ENCODE measurements at regions not wholly inside any gene's neighbourhood (a gene's known extent, or its start where the extent isn't known, plus 50 kb on each side); places are given as distances from the start of the nearest gene placed in this dataset.
"Not testable (repeated sequence)": the region's sequence is repeated elsewhere in the genome, so short reads cannot be mapped to it uniquely, and the experiment has no call there.

DNA sequence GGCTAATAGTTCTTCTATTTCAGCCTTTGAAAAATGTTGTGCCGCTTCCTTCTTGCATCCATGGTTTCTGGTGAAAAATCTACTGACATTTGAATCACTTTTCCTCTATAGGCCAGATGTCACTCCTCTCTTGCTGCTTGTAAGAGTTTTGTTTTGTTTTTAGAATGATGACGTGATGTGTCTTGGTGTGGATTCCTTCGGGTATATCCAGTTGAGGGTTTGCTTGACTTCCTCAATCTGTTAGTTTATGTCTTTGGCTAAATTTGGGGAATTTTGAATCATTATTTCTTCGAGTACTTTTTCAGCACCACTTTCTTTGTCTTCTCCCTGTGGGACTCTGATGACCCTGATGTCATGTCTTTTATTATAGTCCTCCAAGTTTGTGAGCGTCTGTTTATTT is 175.5 kb downstream of the MYLK4 start:
- TF ChIP-seq, protein P1, sequence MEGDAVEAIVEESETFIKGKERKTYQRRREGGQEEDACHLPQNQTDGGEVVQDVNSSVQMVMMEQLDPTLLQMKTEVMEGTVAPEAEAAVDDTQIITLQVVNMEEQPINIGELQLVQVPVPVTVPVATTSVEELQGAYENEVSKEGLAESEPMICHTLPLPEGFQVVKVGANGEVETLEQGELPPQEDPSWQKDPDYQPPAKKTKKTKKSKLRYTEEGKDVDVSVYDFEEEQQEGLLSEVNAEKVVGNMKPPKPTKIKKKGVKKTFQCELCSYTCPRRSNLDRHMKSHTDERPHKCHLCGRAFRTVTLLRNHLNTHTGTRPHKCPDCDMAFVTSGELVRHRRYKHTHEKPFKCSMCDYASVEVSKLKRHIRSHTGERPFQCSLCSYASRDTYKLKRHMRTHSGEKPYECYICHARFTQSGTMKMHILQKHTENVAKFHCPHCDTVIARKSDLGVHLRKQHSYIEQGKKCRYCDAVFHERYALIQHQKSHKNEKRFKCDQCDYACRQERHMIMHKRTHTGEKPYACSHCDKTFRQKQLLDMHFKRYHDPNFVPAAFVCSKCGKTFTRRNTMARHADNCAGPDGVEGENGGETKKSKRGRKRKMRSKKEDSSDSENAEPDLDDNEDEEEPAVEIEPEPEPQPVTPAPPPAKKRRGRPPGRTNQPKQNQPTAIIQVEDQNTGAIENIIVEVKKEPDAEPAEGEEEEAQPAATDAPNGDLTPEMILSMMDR (IDR thresholded peaks at IDR 0.05; ENCODE audit: low read depth, low read length, missing control alignments): no peak
- in situ Hi-C loops (cut with HindIII; ENCODE audit: low pct_ligation_motif_present, low sequenced_read_pairs): no loop called here
- no peak overlapping the region for H3K4me3 ChIP-seq (ENCODE audit: low read depth, low read length)
- DNase-seq: peak; percentile 16
- no peaks in the 10 kb centered on the region for H3K36me3 ChIP-seq (replicated peaks)
- H3K27ac ChIP-seq: no peak overlapping the region
- H3K27me3 ChIP-seq (replicated peaks): no peaks in the 10 kb centered on the region

DNA sequence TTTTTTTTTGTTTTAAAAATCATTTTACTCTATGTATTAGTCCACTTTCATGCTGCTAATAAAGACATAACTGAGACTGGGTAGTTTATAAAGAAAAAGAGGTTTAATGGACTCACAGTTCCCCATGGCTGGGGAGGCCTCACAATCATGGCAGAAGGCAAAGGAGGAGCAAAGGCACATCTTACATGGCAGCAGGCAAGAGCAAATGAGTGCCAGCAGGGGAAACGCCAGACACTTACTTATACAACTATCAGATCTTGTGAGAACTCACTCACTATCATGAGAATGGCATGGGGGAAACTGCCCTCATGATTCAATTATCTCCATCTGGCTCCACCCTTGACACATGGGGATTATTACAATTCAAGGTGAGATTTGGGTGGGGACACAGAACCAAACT is 181.3 kb downstream of the MYLK4 start:
- H3K27me3 ChIP-seq (replicated peaks); DNase-seq; H3K36me3 ChIP-seq (replicated peaks); H3K27ac ChIP-seq; in situ Hi-C loops (cut with HindIII; ENCODE audit: low pct_ligation_motif_present, low sequenced_read_pairs); H3K4me3 ChIP-seq (ENCODE audit: low read depth, low read length): not testable (repeated sequence)

DNA sequence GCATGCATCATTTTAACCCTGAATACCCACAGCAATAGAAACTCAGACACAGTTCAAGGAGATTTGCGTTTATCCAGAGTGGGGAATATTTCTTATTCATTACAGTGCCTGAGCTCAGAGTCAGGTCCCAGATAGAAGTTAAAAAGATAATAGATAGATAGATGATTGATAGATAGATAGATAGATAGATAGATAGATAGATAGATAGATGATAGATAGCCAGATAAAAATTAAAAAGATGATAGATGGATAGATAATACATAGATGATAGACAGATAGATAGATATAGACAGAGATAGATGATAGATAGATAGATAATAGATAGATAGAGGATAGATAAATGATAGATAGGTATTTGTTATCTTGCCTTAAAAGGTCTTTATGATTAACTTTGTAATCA is 184.7 kb downstream of the MYLK4 start:
- Histone ChIP-seq H3K27ac (no peak overlapping the region), H3K27me3 (replicated peaks) (no peaks in the 10 kb centered on the region), H3K36me3 (replicated peaks) (no peaks in the 10 kb centered on the region), H3K4me3 (ENCODE audit: low read depth, low read length) (no peak overlapping the region)
- in situ Hi-C loops (cut with HindIII; ENCODE audit: low pct_ligation_motif_present, low sequenced_read_pairs): no loop called here
- TF ChIP-seq, protein P1 (IDR thresholded peaks at IDR 0.05; ENCODE audit: low read depth, low read length, missing control alignments): no peak
- no peak for DNase-seq

DNA sequence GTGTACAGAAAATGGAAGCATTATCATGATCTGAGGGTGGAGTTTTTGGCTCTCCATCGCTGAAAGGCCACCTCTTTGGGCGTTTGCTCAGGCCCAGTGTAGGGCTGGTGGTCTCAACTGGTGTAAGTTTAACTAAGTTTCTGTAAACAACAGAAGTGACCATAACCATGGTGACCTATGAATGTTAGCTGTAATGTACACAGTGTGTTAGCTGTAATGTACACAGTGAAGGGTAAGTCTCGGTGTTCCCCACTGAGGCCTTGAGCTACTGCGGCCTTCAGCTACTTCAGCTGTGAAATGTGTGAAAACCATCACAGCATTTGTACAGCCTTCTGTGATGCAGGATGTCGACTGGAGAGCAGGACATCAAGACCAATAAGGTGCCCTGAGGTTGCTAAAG is 185.2 kb downstream of the MYLK4 start:
- in situ Hi-C loops (cut with HindIII; ENCODE audit: low pct_ligation_motif_present, low sequenced_read_pairs): no loop called here
- H3K27ac ChIP-seq: no peak overlapping the region
- TF ChIP-seq, protein P1 (IDR thresholded peaks at IDR 0.05; ENCODE audit: low read depth, low read length, missing control alignments): no peak
- no peaks in the 10 kb centered on the region for H3K36me3 ChIP-seq (replicated peaks)
- no peak for DNase-seq
- H3K4me3 ChIP-seq (ENCODE audit: low read depth, low read length): no peak overlapping the region
- no peaks in the 10 kb centered on the region for H3K27me3 ChIP-seq (replicated peaks)

DNA sequence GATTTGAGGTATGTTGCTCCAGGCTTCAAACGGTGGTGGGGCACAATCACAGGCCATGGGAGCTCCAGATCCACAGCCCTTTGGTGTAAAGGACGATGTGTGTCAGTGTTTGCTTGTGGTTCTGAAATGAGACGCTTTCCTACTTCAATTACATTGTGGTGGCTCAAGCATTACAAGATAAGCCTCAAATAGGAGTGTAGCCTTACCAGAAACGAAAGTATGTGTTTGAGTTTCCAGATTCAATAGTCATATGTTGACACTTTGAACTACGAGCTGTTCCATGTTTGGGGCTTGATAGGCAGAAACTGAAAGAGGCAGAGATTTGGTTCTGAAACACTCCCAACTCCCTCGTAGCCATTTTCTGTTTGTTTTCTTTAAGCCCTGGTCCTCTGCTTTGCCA is 187.1 kb downstream of the MYLK4 start:
- H3K27ac ChIP-seq: no peak overlapping the region
- H3K36me3 ChIP-seq (replicated peaks): no peaks in the 10 kb centered on the region
- no peak overlapping the region for H3K4me3 ChIP-seq (ENCODE audit: low read depth, low read length)
- in situ Hi-C loops (cut with HindIII; ENCODE audit: low pct_ligation_motif_present, low sequenced_read_pairs): no loop called here
- TF ChIP-seq, protein P1 (IDR thresholded peaks at IDR 0.05; ENCODE audit: low read depth, low read length, missing control alignments): no peak
- DNase-seq: peak; percentile 57
- no peaks in the 10 kb centered on the region for H3K27me3 ChIP-seq (replicated peaks)

DNA sequence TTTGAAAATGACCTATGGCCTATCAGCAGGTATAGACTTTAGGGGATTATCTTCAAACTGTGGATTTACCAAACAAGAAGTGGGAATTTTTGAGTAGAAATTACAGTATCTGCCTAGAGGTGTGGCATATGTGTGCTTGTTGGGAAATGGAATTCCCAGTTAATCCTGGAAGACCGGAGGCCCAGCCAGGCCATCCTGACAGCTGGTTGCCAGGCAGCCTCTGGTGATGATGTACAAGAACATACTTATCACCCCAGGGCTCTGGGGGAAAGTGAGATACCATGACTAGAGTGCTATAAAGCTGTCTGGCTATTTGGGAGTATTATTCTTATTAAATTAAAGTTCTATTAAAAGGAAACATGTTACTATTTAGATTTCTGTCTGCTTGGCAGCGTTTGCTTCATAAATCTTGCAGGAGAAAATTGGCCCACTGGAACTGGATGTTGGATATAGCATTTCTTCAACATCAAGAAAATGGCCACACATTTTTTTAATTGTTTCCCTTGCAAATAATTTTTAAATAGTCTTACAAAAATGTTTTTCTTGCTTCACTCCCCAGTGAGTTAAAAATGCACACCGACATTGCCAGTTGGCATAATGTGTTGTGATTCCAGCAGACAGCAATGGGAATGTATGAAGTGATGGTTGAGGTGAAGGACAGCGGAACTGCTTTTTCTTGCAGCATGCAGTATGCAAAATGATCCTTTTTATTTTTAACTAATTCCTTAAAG is 187.8 kb downstream of the MYLK4 start:
- in situ Hi-C loops (cut with HindIII; ENCODE audit: low pct_ligation_motif_present, low sequenced_read_pairs): no loop called here

More for the DNA sequence above, 187.8 kb downstream of the MYLK4 start:
- TF ChIP-seq, protein P1 (IDR thresholded peaks at IDR 0.05; ENCODE audit: low read depth, low read length, missing control alignments): no peak
- Histone ChIP-seq H3K27ac (no peak overlapping the region), H3K36me3 (replicated peaks) (no peaks in the 10 kb centered on the region), H3K4me3 (ENCODE audit: low read depth, low read length) (no peak overlapping the region), H3K27me3 (replicated peaks) (no peaks in the 10 kb centered on the region)
- no peak for DNase-seq
